BJ (cell line): ENCODE measurements at regions not wholly inside any gene's neighbourhood (a gene's known extent, or its start where the extent isn't known, plus 50 kb on each side); places are given as distances from the start of the nearest gene placed in this dataset.

ENCODE experiments used
- CTCF ChIA-PET: fragments of 350-600 bp; formaldehyde crosslinking; extraction: SDS; loops from one replicate; lab custom pipeline; 2021; ENCODE audit warnings: antibody characterized with exemption, inconsistent platforms; lab: Yijun Ruan, JAX
- POLR2A ChIA-PET: fragments of 300-600 bp; sonication (Branson Sonifier 250); formaldehyde crosslinking; extraction: SDS; loops from one replicate; lab custom pipeline; 2021; ENCODE audit warnings: antibody characterized with exemption; lab: Charles Lee
- DNase-seq: peaks from one replicate; pipeline ENCODE4 v3.0.0-alpha.2; 2011; ENCODE audit warnings: low read depth
- H3K27me3 ChIP-seq: 2 replicates; pipeline ENCODE4 v1.6.0; 2011; ENCODE audit warnings: low read length; ENCODE audit not compliant: control insufficient read depth, insufficient read depth
- H3K36me3 ChIP-seq: 2 replicates; pipeline ENCODE4 v1.5.1; 2011; ENCODE audit warnings: low read length; ENCODE audit not compliant: control insufficient read depth, insufficient read depth
- H3K4me3 ChIP-seq: 2 replicates; pipeline ENCODE4 v1.5.1; 2011; ENCODE audit warnings: low read depth, mild to moderate bottlenecking, control low read depth, low read length
- CTCF ChIP-seq: IDR thresholded peaks from 2 replicates; pipeline ENCODE4 v1.5.1; 2011; ENCODE audit warnings: low read depth, mild to moderate bottlenecking, control low read depth, inconsistent platforms, low read length, moderate library complexity; ENCODE audit not compliant: insufficient read depth

- no peak for TF ChIP-seq CTCF
- Histone ChIP-seq H3K4me3 (no peak overlapping the region), H3K36me3 (no peaks in the 10 kb centered on the region), H3K27me3 (no peaks in the 10 kb centered on the region; the same call in 1 of the 2 replicates)
- ChIA-PET CTCF (no interaction called here), POLR2A (no interaction called here)
- no peak for DNase-seq
These were observed 339.7 kb upstream of the NFE2L3 start for GRCh38 chr7:25812086-25812850.

- ChIA-PET POLR2A (no interaction called here), CTCF (no interaction called here)
- TF ChIP-seq CTCF = no peak
- no peak overlapping the region for H3K4me3 ChIP-seq
- no peaks in the 10 kb centered on the region; the same call in 1 of the 2 replicates for H3K27me3 ChIP-seq
- no peak for DNase-seq
- H3K36me3 ChIP-seq = no peaks in the 10 kb centered on the region
These were observed 338.6 kb upstream of the NFE2L3 start for GRCh38 chr7:25813381-25813780.

- CTCF ChIA-PET = interaction anchor here (1.0 to 1.1 kb wide), 2 partner anchors 11 to 36 kb away, joined by 3 read pairs; no protein-coding TSS in a partner anchor
- POLR2A ChIA-PET = no interaction called here
These were observed 336.3 kb upstream of the NFE2L3 start for GRCh38 chr7:25815711-25816110.

DNA sequence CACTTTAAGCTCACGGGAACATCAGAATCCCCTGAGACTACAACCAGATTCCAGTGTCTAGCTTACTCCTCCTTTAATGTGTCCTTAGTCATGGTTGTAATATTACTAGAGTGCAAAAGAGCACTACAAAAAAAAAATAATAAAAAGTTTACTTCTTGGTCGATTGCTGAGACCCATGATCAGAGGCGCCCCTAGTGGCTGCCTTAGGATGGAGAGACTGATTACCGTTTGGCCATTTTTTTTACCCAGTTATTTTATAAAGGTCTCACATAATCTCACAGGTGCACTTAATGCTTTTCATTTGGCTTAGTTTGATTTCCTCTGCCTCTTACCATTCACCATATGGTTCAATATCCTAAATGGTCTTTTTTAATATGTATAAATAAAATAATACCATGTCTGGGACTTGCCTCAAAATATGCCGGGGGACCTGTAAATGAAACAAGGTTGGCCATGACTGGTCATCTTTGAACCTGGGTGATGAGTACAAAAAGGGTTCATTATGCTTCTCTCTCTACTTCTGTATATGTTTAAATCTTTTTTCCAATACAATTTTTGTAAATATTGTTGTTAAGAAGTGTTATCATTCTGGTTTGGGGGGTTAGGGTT, 331.5 kb upstream of the NFE2L3 start:
- H3K36me3 ChIP-seq = no peaks in the 10 kb centered on the region
- peak; percentile 50 for TF ChIP-seq CTCF
- no peak overlapping the region for H3K4me3 ChIP-seq
- POLR2A ChIA-PET = no interaction called here
- DNase-seq = no peak
- H3K27me3 ChIP-seq = no peaks in the 10 kb centered on the region
- CTCF ChIA-PET = no interaction called here

More at GRCh38 chr7:25815711-25816110, 336.3 kb upstream of the NFE2L3 start:
- no peaks in the 10 kb centered on the region; the same call in 1 of the 2 replicates for H3K27me3 ChIP-seq
- no peak overlapping the region for H3K4me3 ChIP-seq
- H3K36me3 ChIP-seq = no peaks in the 10 kb centered on the region
- DNase-seq = no peak
- TF ChIP-seq CTCF = no peak

GRCh38 chr7:25821225-25821624, 330.8 kb upstream of the NFE2L3 start:
- Histone ChIP-seq H3K36me3 (no peaks in the 10 kb centered on the region), H3K27me3 (no peaks in the 10 kb centered on the region), H3K4me3 (no peak overlapping the region)
- CTCF ChIA-PET = no interaction called here
- POLR2A ChIA-PET = no interaction called here
- DNase-seq = no peak
- TF ChIP-seq CTCF = no peak
